Breast epithelium (tissue), 3 donors: ENCODE measurements at regions not wholly inside any gene's neighbourhood (a gene's known extent, or its start where the extent isn't known, plus 50 kb on each side); places are given as distances from the start of the nearest gene placed in this dataset.

Experiments used
- CTCF ChIP-seq, 3 donors: fragments of 450-650 bp; IDR thresholded peaks; one replicate each; pipeline ENCODE4 v1.5.1; 2016 to 2017; ENCODE audit warnings: antibody characterized with exemption in 3 of 3, mild to moderate bottlenecking in 3 of 3, moderate library complexity in 3 of 3
- POLR2A ChIP-seq: fragments of 450-650 bp; IDR thresholded peaks from one replicate; pipeline ENCODE4 v1.6.1; 2016; ENCODE audit warnings: antibody characterized with exemption, mild to moderate bottlenecking, moderate library complexity
- POLR2AphosphoS5 ChIP-seq, 3 donors: sonication (generic); formaldehyde crosslinking; IDR thresholded peaks; one replicate each; pipeline ENCODE4 v1.6.1; 2017; ENCODE audit warnings: antibody characterized with exemption in 3 of 3

- TF ChIP-seq CTCF (IDR thresholded peaks at IDR 0.05) (no peak), POLR2A (no peak), POLR2AphosphoS5 (IDR thresholded peaks at IDR 0.05) (no peak)
Measured at GRCh38 chr10:108445746-108446145, 1281.2 kb upstream of the SORCS1 start.
